ENCODE measurements at regions not wholly inside any gene's neighbourhood (a gene's known extent, or its start where the extent isn't known, plus 50 kb on each side); places are given as distances from the start of the nearest gene placed in this dataset.

GRCh38 chr7:52294942-52295341, 740.5 kb upstream of the POM121L12 start:
- Mint-ChIP-seq H3K36me3 (ENCODE audit: low read depth) (no peaks in the 10 kb centered on the region), H3K27ac (no peak overlapping the region), H3K27me3 (no peaks in the 10 kb centered on the region), H3K4me1 (ENCODE audit: low read depth) (no peaks in the 10 kb centered on the region), H3K4me3 (no peak overlapping the region), H3K9me3 (peaks cover 11% of the 10 kb centered on the region)
- no peak for DNase-seq

DNA sequence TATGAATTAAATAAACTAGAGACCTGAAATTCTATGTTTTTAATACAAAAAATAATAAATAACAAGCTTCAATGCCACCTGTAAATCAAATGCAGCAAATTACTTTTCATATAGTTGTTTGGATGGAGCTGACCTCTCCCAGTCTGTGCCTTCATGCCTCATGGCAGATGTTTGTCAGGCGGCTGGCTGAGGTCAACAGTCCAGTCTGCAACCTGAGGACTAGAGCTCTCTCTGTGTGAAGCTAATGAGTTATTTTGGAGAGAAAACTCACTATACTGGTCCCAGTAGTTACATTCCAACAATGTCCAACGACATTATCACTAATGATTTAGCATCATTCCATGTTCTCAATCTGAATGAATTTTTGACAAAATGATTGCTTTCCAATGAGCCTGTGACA, 746.2 kb upstream of the POM121L12 start:
- H3K27me3 Mint-ChIP-seq = no peaks in the 10 kb centered on the region
- H3K36me3 Mint-ChIP-seq (ENCODE audit: low read depth) = no peaks in the 10 kb centered on the region
- no peak overlapping the region for H3K4me3 Mint-ChIP-seq
- H3K27ac Mint-ChIP-seq = no peak overlapping the region
- DNase-seq = no peak
- peaks cover 2% of the 10 kb centered on the region for H3K4me1 Mint-ChIP-seq (ENCODE audit: low read depth)
- peaks cover 8% of the 10 kb centered on the region for H3K9me3 Mint-ChIP-seq

- H3K27me3 Mint-ChIP-seq = no peaks in the 10 kb centered on the region
- no peaks in the 10 kb centered on the region for H3K36me3 Mint-ChIP-seq (ENCODE audit: low read depth)
- H3K27ac Mint-ChIP-seq = no peak overlapping the region
- no peak overlapping the region for H3K4me3 Mint-ChIP-seq
- peaks cover 2% of the 10 kb centered on the region for H3K4me1 Mint-ChIP-seq (ENCODE audit: low read depth)
- no peak for DNase-seq
- H3K9me3 Mint-ChIP-seq = peaks cover 10% of the 10 kb centered on the region
These were observed 747.7 kb upstream of the POM121L12 start for GRCh38 chr7:52287698-52288097.

- no peak for DNase-seq
- Mint-ChIP-seq H3K4me3 (no peak overlapping the region), H3K27ac (no peak overlapping the region), H3K36me3 (ENCODE audit: low read depth) (no peaks in the 10 kb centered on the region), H3K4me1 (ENCODE audit: low read depth) (peaks cover 2% of the 10 kb centered on the region), H3K27me3 (no peaks in the 10 kb centered on the region), H3K9me3 (peaks cover 21% of the 10 kb centered on the region)
These were observed 749.7 kb upstream of the POM121L12 start for GRCh38 chr7:52285689-52286088.

- H3K4me1 Mint-ChIP-seq (ENCODE audit: low read depth) = peaks cover 2% of the 10 kb centered on the region
- peaks cover 25% of the 10 kb centered on the region for H3K9me3 Mint-ChIP-seq
- H3K36me3 Mint-ChIP-seq (ENCODE audit: low read depth) = no peaks in the 10 kb centered on the region
- no peak overlapping the region for H3K4me3 Mint-ChIP-seq
- H3K27me3 Mint-ChIP-seq = no peaks in the 10 kb centered on the region
- DNase-seq = no peak
- no peak overlapping the region for H3K27ac Mint-ChIP-seq
These were observed 752.1 kb upstream of the POM121L12 start for GRCh38 chr7:52283335-52283734.

DNA sequence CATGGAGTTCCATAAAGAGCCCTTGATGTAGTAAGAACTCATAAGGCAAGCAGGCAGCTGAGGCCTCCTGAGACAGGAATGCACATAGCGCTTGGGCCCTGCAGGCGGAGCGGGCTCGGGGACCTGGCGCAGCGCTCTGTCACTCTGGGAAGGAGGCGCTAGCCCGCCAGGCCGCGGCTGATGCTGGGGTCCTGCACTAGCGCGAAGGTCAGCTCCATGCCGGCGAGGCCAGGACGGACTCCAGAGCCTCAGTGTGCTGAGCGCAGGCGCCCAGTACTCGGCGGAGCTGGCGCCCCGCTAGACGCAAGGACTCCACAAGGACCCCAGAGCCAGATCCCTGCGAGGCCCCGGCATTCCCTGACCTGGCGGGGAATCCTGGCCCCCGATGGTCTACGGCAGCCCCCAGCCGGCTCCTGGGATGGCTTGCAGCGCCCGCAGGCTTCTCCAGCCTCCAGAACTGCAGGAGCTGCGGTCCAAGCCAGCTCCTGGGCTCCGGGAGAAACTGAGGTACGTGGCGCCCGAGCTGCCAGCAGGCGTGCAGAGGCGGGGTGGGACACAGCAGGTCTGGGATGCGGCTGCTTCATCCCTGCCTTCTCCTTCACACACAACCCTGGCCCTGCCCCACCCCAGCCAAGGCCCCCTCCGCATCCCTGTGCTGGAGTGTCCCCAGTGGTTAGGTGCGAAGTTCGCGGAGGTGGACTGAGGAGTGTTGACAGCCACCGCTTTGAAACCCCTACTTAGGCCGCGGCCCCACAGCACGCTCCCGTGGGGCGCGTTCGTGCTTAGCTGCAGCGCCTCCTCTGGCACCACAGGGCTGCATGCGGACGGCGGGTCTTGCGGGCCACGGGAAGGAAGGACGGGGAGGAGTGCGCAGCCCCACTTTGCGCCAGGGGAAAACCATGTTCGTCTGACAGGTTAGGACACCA, 761.5 kb upstream of the POM121L12 start:
- Mint-ChIP-seq H3K9me3 (peaks cover 11% of the 10 kb centered on the region), H3K4me3 (no peak overlapping the region), H3K27ac (no peak overlapping the region), H3K4me1 (ENCODE audit: low read depth) (no peaks in the 10 kb centered on the region), H3K36me3 (ENCODE audit: low read depth) (no peaks in the 10 kb centered on the region), H3K27me3 (no peaks in the 10 kb centered on the region)
- no peak for DNase-seq

DNA sequence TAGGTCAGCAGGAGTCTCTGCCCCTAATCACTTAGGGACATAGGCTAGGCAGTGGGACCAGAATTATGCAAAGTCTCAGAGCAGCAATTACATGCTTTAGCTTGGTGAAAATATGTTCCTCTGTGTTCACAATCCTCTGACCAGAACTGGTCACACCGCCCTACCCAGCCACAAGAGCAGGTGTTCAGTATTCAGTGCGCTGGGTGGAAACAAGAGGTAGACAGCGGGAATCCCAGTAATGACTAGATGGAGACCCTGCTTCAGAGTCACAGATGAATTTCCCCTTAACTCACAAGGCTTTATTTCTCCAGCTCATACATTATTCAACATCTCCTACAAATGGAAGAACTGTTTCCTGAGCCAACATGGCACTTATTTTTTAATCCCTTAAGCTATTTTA, 763.7 kb upstream of the POM121L12 start:
- peaks cover 14% of the 10 kb centered on the region for H3K9me3 Mint-ChIP-seq
- H3K27me3 Mint-ChIP-seq = no peaks in the 10 kb centered on the region
- H3K4me1 Mint-ChIP-seq (ENCODE audit: low read depth) = no peaks in the 10 kb centered on the region
- H3K27ac Mint-ChIP-seq = no peak overlapping the region
- no peak overlapping the region for H3K4me3 Mint-ChIP-seq
- H3K36me3 Mint-ChIP-seq (ENCODE audit: low read depth) = no peaks in the 10 kb centered on the region
- DNase-seq = no peak

GRCh38 chr7:52270301-52270700, 765.1 kb upstream of the POM121L12 start:
- Mint-ChIP-seq H3K9me3 (peaks cover 9% of the 10 kb centered on the region), H3K27me3 (no peaks in the 10 kb centered on the region), H3K27ac (no peak overlapping the region), H3K36me3 (ENCODE audit: low read depth) (no peaks in the 10 kb centered on the region), H3K4me3 (no peak overlapping the region), H3K4me1 (ENCODE audit: low read depth) (no peaks in the 10 kb centered on the region)
- DNase-seq = no peak

- Mint-ChIP-seq H3K27ac (no peak overlapping the region), H3K4me1 (ENCODE audit: low read depth) (no peaks in the 10 kb centered on the region), H3K4me3 (no peak overlapping the region), H3K9me3 (peaks cover 9% of the 10 kb centered on the region), H3K36me3 (ENCODE audit: low read depth) (no peaks in the 10 kb centered on the region), H3K27me3 (no peaks in the 10 kb centered on the region)
- DNase-seq = no peak
These were observed 765.8 kb upstream of the POM121L12 start for GRCh38 chr7:52269669-52270068.

DNA sequence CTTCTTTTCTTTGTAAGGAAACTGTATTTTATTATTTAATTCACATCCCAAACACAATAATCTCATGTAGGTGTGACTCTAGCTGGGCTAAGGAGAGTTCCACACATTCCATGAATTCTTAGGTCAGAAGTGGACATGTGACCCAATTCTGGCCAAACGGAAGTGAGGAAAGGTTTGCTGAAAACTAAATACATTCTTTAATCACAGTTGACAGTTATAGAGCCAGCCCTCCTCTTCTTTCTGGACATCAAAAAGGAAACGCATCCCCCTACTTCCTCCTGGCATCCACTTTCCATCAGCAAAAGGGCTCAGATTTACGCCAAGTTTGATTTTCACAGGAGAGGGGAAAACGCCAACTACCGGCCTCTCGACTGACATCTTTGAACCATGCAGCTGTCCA, 774.4 kb upstream of the POM121L12 start:
- H3K9me3 Mint-ChIP-seq = peaks cover 6% of the 10 kb centered on the region
- no peaks in the 10 kb centered on the region for H3K4me1 Mint-ChIP-seq (ENCODE audit: low read depth)
- no peak overlapping the region for H3K4me3 Mint-ChIP-seq
- H3K27ac Mint-ChIP-seq = no peak overlapping the region
- no peaks in the 10 kb centered on the region for H3K27me3 Mint-ChIP-seq
- DNase-seq = no peak
- H3K36me3 Mint-ChIP-seq (ENCODE audit: low read depth) = no peaks in the 10 kb centered on the region

DNA sequence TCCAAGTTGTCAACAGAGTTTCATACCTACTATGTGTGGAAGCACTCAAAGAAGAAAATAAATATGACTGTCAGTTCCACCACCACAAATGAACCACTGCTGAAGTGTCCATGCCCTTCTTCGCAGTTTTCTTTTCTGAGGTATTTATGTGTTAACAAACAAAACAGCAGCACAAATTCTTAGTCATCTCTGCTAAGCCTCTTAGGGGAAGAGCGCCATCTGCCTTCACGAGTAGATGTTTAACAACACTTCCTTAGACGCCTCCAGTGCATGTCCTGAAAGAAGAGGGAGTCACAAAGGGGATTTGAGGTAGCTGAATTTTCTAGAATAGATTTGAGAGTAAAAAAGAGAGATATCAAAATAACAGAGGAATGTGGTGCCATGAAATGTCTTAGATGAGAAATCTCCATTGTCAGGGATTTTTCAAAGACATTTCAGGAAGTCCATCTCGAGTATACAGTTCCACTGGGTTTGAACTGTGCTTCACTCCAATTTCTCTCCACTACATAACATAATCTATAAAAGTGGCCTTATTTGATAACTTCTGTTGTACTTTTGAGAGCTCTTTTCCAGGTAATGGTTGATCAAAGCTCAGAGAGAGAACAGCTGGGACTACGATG, 775.3 kb upstream of the POM121L12 start:
- DNase-seq = no peak
- H3K36me3 Mint-ChIP-seq (ENCODE audit: low read depth) = no peaks in the 10 kb centered on the region
- peaks cover 6% of the 10 kb centered on the region for H3K9me3 Mint-ChIP-seq
- no peak overlapping the region for H3K4me3 Mint-ChIP-seq
- H3K4me1 Mint-ChIP-seq (ENCODE audit: low read depth) = no peaks in the 10 kb centered on the region
- H3K27me3 Mint-ChIP-seq = no peaks in the 10 kb centered on the region
- no peak overlapping the region for H3K27ac Mint-ChIP-seq

DNA sequence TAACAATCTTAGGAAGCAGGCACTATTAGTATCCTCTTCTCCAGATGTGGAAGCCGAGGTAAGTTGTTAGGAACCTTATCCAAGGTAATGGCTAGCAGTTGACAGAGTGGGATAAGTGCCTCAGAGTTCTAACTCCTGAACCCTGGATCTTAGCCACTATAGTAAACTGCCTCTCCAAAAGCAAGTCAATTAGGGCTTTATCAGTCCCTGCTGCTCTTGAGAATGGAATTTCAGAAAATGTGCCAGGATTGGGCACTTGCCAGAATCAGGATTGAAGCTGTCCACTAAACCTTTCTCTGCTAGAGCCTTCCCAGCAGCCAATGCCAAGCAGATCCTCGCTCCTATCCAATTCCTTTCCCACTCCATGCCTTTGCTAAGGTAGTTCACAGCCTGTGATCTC, 777.5 kb upstream of the POM121L12 start:
- Mint-ChIP-seq H3K27me3 (no peaks in the 10 kb centered on the region), H3K9me3 (peaks cover 6% of the 10 kb centered on the region), H3K27ac (no peak overlapping the region), H3K36me3 (ENCODE audit: low read depth) (no peaks in the 10 kb centered on the region), H3K4me3 (no peak overlapping the region), H3K4me1 (ENCODE audit: low read depth) (no peaks in the 10 kb centered on the region)
- DNase-seq = no peak

DNA sequence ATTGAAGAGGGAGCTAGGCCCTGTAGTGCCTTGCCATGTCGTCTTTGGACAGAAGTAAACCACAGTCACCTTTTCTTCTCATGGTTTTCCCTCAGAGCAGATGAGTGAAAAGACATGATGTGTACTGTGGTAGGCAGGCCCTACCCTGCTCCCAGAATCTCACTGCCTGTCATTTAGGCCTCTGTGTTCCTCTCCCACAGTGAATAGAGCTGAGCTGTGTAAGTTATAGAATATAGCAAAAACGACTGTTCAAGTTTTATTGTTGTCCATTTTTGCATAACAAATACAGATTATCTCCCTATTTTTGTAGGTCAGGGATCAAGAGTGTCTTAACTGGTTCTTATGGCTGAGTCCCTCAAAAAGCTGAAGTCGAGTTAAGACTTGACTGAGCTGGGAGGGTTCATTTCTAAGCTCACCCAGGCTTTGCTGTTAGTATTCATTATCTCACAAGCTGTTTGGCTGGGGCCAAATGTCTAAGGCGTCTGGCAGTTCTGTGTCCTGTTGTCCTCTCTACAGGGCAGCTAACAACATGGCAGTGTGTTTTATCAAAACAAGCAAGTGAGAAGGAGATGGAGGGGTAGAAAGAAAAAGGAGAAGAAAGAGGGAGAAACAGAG, 780.9 kb upstream of the POM121L12 start:
- peaks cover 6% of the 10 kb centered on the region for H3K9me3 Mint-ChIP-seq
- H3K4me1 Mint-ChIP-seq (ENCODE audit: low read depth) = no peaks in the 10 kb centered on the region
- no peaks in the 10 kb centered on the region for H3K36me3 Mint-ChIP-seq (ENCODE audit: low read depth)
- no peak for DNase-seq
- no peak overlapping the region for H3K4me3 Mint-ChIP-seq
- H3K27ac Mint-ChIP-seq = no peak overlapping the region
- no peaks in the 10 kb centered on the region for H3K27me3 Mint-ChIP-seq

DNA sequence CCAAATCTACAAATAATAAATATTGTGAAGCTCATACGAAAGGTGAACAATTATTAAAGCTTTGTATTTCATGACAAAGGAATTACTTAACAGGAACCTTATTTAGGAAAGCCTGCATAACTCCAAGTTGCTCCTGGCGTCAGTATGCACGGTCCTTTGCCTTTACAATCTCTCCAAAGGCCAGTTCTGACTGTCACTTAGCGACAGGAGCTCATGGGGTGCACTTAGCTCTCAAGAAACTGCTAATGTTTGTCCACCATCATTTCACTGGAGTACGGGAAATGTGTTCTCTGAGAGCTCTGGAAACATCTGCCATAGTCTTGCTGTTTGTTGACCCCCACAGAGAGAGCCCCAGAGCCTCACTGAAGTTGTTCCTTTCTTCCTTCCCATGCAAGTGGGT, 781.5 kb upstream of the POM121L12 start:
- Mint-ChIP-seq H3K4me3 (no peak overlapping the region), H3K36me3 (ENCODE audit: low read depth) (no peaks in the 10 kb centered on the region), H3K27ac (no peak overlapping the region), H3K9me3 (peaks cover 6% of the 10 kb centered on the region), H3K4me1 (ENCODE audit: low read depth) (no peaks in the 10 kb centered on the region), H3K27me3 (no peaks in the 10 kb centered on the region)
- no peak for DNase-seq

GRCh38 chr7:52249741-52250140, 785.7 kb upstream of the POM121L12 start:
- Mint-ChIP-seq H3K4me1 (ENCODE audit: low read depth) (no peaks in the 10 kb centered on the region), H3K9me3 (peaks cover 7% of the 10 kb centered on the region), H3K36me3 (ENCODE audit: low read depth) (no peaks in the 10 kb centered on the region), H3K4me3 (no peak overlapping the region), H3K27me3 (no peaks in the 10 kb centered on the region), H3K27ac (no peak overlapping the region)
- no peak for DNase-seq

All from activated T-cell treated with anti-CD3 and anti-CD28 coated beads, Interleukin-2, amount 50 U/mL, for 24 hours (primary cell).